ENCODE measurements at regions not wholly inside any gene's neighbourhood (a gene's known extent, or its start where the extent isn't known, plus 50 kb on each side); places are given as distances from the start of the nearest gene placed in this dataset.
"Not testable (repeated sequence)": the region's sequence is repeated elsewhere in the genome, so short reads cannot be mapped to it uniquely, and the experiment has no call there.

- Mint-ChIP-seq H3K4me1 (peaks cover 47% of the 10 kb centered on the region), H3K27ac (no peak overlapping the region)
These were observed 50.7 kb upstream of the TAC4 start for GRCh38 chr17:49898366-49899190.

GRCh38 chr17:49899191-49899485 is 51.3 kb upstream of the TAC4 start:
- peaks cover 67% of the 10 kb centered on the region for H3K27me3 Mint-ChIP-seq (ENCODE audit: low read depth, poor library complexity)
- no peak overlapping the region for H3K27ac Mint-ChIP-seq
- TF ChIP-seq CTCF (IDR thresholded peaks at IDR 0.05): peak; percentile 14
- H3K9me3 Mint-ChIP-seq: no peaks in the 10 kb centered on the region
- H3K4me3 Mint-ChIP-seq: no peak overlapping the region
- peaks cover 53% of the 10 kb centered on the region for H3K4me1 Mint-ChIP-seq
- DNase-seq: peak; percentile 45
- H3K36me3 Mint-ChIP-seq (ENCODE audit: low read depth): no peaks in the 10 kb centered on the region

More at GRCh38 chr17:49898366-49899190, 50.7 kb upstream of the TAC4 start:
- no peak overlapping the region for H3K4me3 Mint-ChIP-seq
- H3K27me3 Mint-ChIP-seq (ENCODE audit: low read depth, poor library complexity): peaks cover 67% of the 10 kb centered on the region
- no peaks in the 10 kb centered on the region for H3K9me3 Mint-ChIP-seq
- DNase-seq: no peak
- H3K36me3 Mint-ChIP-seq (ENCODE audit: low read depth): no peaks in the 10 kb centered on the region
- no peak for TF ChIP-seq CTCF (IDR thresholded peaks at IDR 0.05)

GRCh38 chr17:49899588-49899987 is 51.7 kb upstream of the TAC4 start:
- no peaks in the 10 kb centered on the region for H3K36me3 Mint-ChIP-seq (ENCODE audit: low read depth)
- DNase-seq: no peak
- no peak for TF ChIP-seq CTCF (IDR thresholded peaks at IDR 0.05)
- H3K4me1 Mint-ChIP-seq: peaks cover 58% of the 10 kb centered on the region
- no peak overlapping the region for H3K27ac Mint-ChIP-seq
- no peaks in the 10 kb centered on the region for H3K9me3 Mint-ChIP-seq
- H3K4me3 Mint-ChIP-seq: no peak overlapping the region
- peaks cover 67% of the 10 kb centered on the region for H3K27me3 Mint-ChIP-seq (ENCODE audit: low read depth, poor library complexity)

GRCh38 chr17:49900801-49901200 is 52.9 kb upstream of the TAC4 start:
- Mint-ChIP-seq H3K27me3 (ENCODE audit: low read depth, poor library complexity) (peaks cover 67% of the 10 kb centered on the region), H3K4me1 (peaks cover 70% of the 10 kb centered on the region)
- not testable (repeated sequence) for H3K36me3 Mint-ChIP-seq (ENCODE audit: low read depth); H3K27ac Mint-ChIP-seq; H3K9me3 Mint-ChIP-seq; DNase-seq; H3K4me3 Mint-ChIP-seq

- Mint-ChIP-seq H3K27me3 (ENCODE audit: low read depth, poor library complexity) (peaks cover 65% of the 10 kb centered on the region), H3K4me3 (peak overlapping the region; percentile 65), H3K4me1 (peaks cover 75% of the 10 kb centered on the region), H3K36me3 (ENCODE audit: low read depth) (no peaks in the 10 kb centered on the region), H3K9me3 (no peaks in the 10 kb centered on the region), H3K27ac (no peak overlapping the region)
- no peak for TF ChIP-seq CTCF (IDR thresholded peaks at IDR 0.05)
- peak; percentile 57 for DNase-seq
These were observed 53.8 kb upstream of the TAC4 start for GRCh38 chr17:49901460-49902331.

- Mint-ChIP-seq H3K27ac (no peak overlapping the region), H3K4me3 (peak overlapping the region; percentile 58), H3K4me1 (peaks cover 73% of the 10 kb centered on the region), H3K36me3 (ENCODE audit: low read depth) (no peaks in the 10 kb centered on the region), H3K9me3 (no peaks in the 10 kb centered on the region), H3K27me3 (ENCODE audit: low read depth, poor library complexity) (peaks cover 77% of the 10 kb centered on the region)
- no peak for DNase-seq
- TF ChIP-seq CTCF (IDR thresholded peaks at IDR 0.05): no peak
These were observed 55.7 kb upstream of the TAC4 start for GRCh38 chr17:49903523-49903922.
